K562 (cell line): ENCODE measurements at regions not wholly inside any gene's neighbourhood (a gene's known extent, or its start where the extent isn't known, plus 50 kb on each side); places are given as distances from the start of the nearest gene placed in this dataset.

Experiments
- ATAC-seq: fragments of 200-7000 bp; cut with Tn5 transposase; 3 replicates; pipeline ENCODE4 v1.9.1; 2020; ENCODE audit warnings: moderate library complexity
- BruUV-seq: library from RNA; stranded (reverse); fragments of 400-500 nt; replicated peaks from 2 replicates; lab custom pipeline; 2021; lab: Mats Ljungman, UMichigan
- CTCF ChIA-PET: fragments of 300-600 bp; formaldehyde crosslinking; extraction: SDS; loops from one replicate; lab custom pipeline; 2021; ENCODE audit warnings: low intra/inter-chr PET ratio; lab: Yijun Ruan, JAX
- POLR2A ChIA-PET: fragments of 300-600, 350-650 bp; sonication (Branson Sonifier 250); formaldehyde crosslinking; extraction: SDS; loops from one replicate; lab custom pipeline; 2021; ENCODE audit warnings: antibody characterized with exemption, inconsistent platforms; lab: Yijun Ruan, JAX
- DNase-seq, 4 experiments: peaks; one replicate each; pipeline versions ENCODE4 v3.0.0 to v3.0.0-alpha.2; 2011 to 2018; ENCODE audit warnings: low spot score in 3 of 4, mixed read lengths in 3 of 4; ENCODE audit errors: extremely low read depth in 1 of 4
- FAIRE-seq: peaks from 2 replicates; lab custom pipeline; 2011; peaks lifted over from hg19 to GRCh38; lab: Jason Lieb, UNC
- H2AFZ ChIP-seq: 2 replicates; pipeline ENCODE4 v1.6.0; 2011; ENCODE audit warnings: low read depth, low read length, control low read depth, inconsistent platforms
- H3K27ac ChIP-seq: fragments of 200-600 bp; 3 replicates; pipeline ENCODE4 v1.8.0; 2011; ENCODE audit warnings: low read depth, mild to moderate bottlenecking, control low read depth, inconsistent platforms, low read length, moderate library complexity, mixed read lengths; ENCODE audit errors: extremely low read depth
- H3K27me3 ChIP-seq, 2 experiments: fragments of 300-600 bp in 1 of 2; 2 replicates in 1 of 2; 3 replicates in 1 of 2; pipeline versions ENCODE4 v1.6.0 to v1.8.0; 2011; ENCODE audit warnings: inconsistent platforms in 2 of 2, low read length in 2 of 2, mild to moderate bottlenecking in 1 of 2, mixed read lengths in 1 of 2, moderate library complexity in 1 of 2; ENCODE audit not compliant: control insufficient read depth in 2 of 2, insufficient read depth in 2 of 2
- H3K36me3 ChIP-seq: fragments of 300-600 bp; 3 replicates; pipeline ENCODE4 v1.8.0; 2011; ENCODE audit warnings: mild to moderate bottlenecking, low read length, inconsistent platforms; ENCODE audit not compliant: control insufficient read depth, insufficient read depth
- H3K4me1 ChIP-seq, 2 experiments: fragments of 200-600 bp in 1 of 2; replicated peaks in 1 of 2; 2 replicates in 1 of 2; 3 replicates in 1 of 2; pipeline versions ENCODE4 v1.5.1 to v1.8.0; 2011; ENCODE audit warnings: inconsistent platforms in 2 of 2, low read length in 2 of 2, mild to moderate bottlenecking in 1 of 2, mixed read lengths in 1 of 2, moderate library complexity in 1 of 2; ENCODE audit not compliant: control insufficient read depth in 2 of 2, insufficient read depth in 2 of 2
- H3K4me2 ChIP-seq: 2 replicates; pipeline ENCODE4 v1.6.1; 2011; ENCODE audit warnings: low read length, control low read depth, inconsistent platforms, mixed read lengths; ENCODE audit not compliant: insufficient read depth
- H3K4me3 ChIP-seq: fragments of 200-600 bp; sonication (generic), shearing (Covaris generic); 2 replicates; pipeline ENCODE4 v1.5.1; 2016; ENCODE audit warnings: control low read depth, inconsistent platforms
- H3K79me2 ChIP-seq: fragments of 200-600 bp; 3 replicates; pipeline ENCODE4 v1.8.0; 2011; ENCODE audit warnings: low read length, inconsistent platforms; ENCODE audit not compliant: control insufficient read depth, insufficient read depth
- H3K9ac ChIP-seq, 2 experiments: 2 replicates each; pipeline versions ENCODE4 v1.6.0 to v1.6.1; 2011; ENCODE audit warnings: low read depth in 2 of 2, low read length in 2 of 2, control low read depth in 1 of 2, inconsistent platforms in 1 of 2, mild to moderate bottlenecking in 1 of 2, mixed read lengths in 1 of 2; ENCODE audit not compliant: insufficient read depth in 1 of 2
- H3K9me1 ChIP-seq: one replicate; pipeline ENCODE4 v1.6.0; 2011; ENCODE audit warnings: inconsistent platforms, mild to moderate bottlenecking, low read length, moderate library complexity; ENCODE audit not compliant: control insufficient read depth, insufficient read depth
- H3K9me3 ChIP-seq: replicated peaks from 2 replicates; pipeline ENCODE4 v1.5.1; 2011; ENCODE audit warnings: low read depth, low read length, inconsistent platforms; ENCODE audit not compliant: control insufficient read depth, insufficient read depth
- H4K20me1 ChIP-seq: replicated peaks from 2 replicates; pipeline ENCODE4 v1.6.1; 2011; ENCODE audit warnings: low read length, inconsistent platforms, mixed read lengths; ENCODE audit not compliant: control insufficient read depth, insufficient read depth
- CBX3 ChIP-seq, 2 experiments: IDR thresholded peaks; 1 replicate in 1 of 2; 2 replicates in 1 of 2; pipeline ENCODE4 v1.6.1; 2012; ENCODE audit warnings: inconsistent platforms in 2 of 2, low read length in 2 of 2, borderline replicate concordance in 1 of 2, control low read depth in 1 of 2
- NFIC ChIP-seq: fragments of 450-650 bp; IDR thresholded peaks from 2 replicates; pipeline ENCODE4 v1.6.1; 2017; ENCODE audit warnings: mild to moderate bottlenecking, inconsistent platforms
- PHF21A ChIP-seq: fragments of 450-650 bp; IDR thresholded peaks from 2 replicates; pipeline ENCODE4 v1.6.1; 2017; ENCODE audit warnings: low read depth, borderline replicate concordance
- WGBS: fragments of 100-300 bp; shearing (Covaris generic); methylation state at CpG from one replicate; pipeline ENCODE4 v1.1.6; 2016; ENCODE audit warnings: low coverage, mixed read lengths; ENCODE audit not compliant: insufficient coverage; ENCODE audit errors: missing lambda C conversion rate; 5-methylcytosine and 5-hydroxymethylcytosine counted together
- in situ Hi-C: fragments of 300-500 bp; cut with MboI; formaldehyde crosslinking; loops from 4 replicates; pipeline ENCODE4 v1.15.0; 2018; ENCODE audit warnings: inconsistent platforms, mixed read lengths
- intact Hi-C: fragments of 100-400 bp; cut with micrococcal nuclease; formaldehyde crosslinking; loops from 2 replicates; pipeline ENCODE4 v1.14.2; 2022

DNA sequence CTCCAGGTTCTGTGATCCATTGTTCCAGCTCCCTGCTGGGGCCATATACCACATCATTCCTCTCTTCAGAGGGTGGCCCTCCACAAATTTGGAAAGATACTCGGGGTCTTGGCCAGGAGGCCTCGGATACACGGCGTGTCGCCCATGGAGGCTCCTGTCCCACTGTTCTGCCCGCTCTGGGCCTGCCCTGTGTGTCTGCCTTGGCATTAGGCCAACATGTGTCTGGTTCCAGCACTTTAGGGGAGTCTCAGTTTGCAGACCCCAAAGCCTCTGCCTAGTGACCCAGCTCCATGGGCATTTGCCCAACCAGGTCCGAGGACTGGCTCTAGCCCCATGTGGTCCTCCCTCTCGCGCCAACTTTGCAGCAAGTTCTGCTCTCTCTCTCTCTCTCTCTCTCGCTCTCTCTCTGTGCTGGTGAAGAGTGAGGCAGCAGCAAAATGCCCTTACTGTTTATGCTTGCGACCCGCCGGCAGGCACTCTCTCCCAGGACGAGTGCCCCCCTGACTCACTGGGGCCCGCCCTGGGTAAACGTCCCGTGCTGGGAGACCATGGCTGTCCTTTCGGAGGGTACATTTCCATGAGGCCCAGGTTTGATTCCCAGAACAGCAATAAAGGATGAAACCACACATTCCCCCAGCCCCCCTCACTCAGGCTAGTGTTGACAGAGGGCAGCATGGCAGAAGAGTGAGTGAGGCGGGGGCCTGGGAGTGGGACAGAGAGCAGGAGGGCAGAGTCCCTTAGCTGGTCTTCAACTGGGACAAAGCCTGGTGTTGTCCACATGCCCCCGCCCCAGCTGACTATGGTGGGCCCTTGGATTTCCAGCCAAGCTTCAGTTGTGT lies 77.9 kb downstream of the ISG20 start:
- TF ChIP-seq NFIC (peak; percentile 78), PHF21A (no peak), CBX3 (IDR thresholded peaks at IDR 0.05; ENCODE audit: borderline replicate concordance in 1 of 2, low read length in 2 of 2) (no peak)
- POLR2A ChIA-PET, result no interaction called here
- no peaks in the 10 kb centered on the region for H3K9me3 ChIP-seq
- H3K9me1 ChIP-seq, result no peaks in the 10 kb centered on the region
- ATAC-seq, result no peak
- H3K27ac ChIP-seq, result no peak overlapping the region
- FAIRE-seq, result no peak
- intact Hi-C loops (no loop called here), in situ Hi-C loops (no loop called here)
- DNase-seq, result no peak
- H3K4me3 ChIP-seq, result no peak overlapping the region
- 4% methylated on average over 19 of the region's 20 CpGs for WGBS
- no peaks in the 10 kb centered on the region for H3K79me2 ChIP-seq
- no peak overlapping the region for H3K9ac ChIP-seq
- H3K4me1 ChIP-seq, result no peaks in the 10 kb centered on the region
- no TSS peak for BruUV-seq
- no peak overlapping the region for H3K4me2 ChIP-seq
- no peaks in the 10 kb centered on the region for H3K36me3 ChIP-seq
- peaks cover 35 to 80% of the 10 kb centered on the region in 2 experiments for H3K27me3 ChIP-seq
- no peaks in the 10 kb centered on the region for H4K20me1 ChIP-seq
- H2AFZ ChIP-seq, result no peak overlapping the region
- CTCF ChIA-PET, result no interaction called here

DNA sequence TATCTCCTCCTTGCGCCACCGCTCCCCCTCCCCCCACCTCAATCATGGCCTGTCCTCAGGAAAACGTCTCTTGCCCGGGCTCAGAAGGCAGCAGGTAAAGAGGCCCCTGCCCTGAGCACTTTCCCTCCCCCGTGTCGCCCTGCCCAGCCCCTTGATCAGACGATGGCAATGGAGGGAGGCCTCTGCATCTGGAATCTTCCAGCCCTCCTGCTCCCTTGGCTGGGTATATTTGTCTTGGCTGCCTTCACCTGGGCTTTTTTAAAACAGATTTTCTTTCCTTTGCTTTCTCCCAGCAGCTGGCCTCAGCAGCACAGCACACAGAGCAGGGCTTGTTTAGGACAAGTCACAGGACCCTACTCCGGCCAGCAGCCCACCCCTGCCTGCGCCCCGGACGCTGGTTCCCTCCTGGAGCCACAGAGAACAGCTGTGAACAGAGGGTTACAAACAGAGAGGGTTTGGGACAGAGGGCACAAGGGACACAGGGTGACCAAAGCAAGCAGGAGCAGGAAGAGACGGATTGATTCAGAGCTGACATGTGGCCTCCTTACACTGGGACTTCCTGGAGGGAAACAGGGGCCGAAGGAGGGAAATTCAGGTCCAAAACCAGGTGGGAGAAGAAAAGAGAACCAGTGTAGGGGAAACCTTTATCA lies 78.7 kb downstream of the ISG20 start:
- Histone ChIP-seq H3K36me3 (no peaks in the 10 kb centered on the region), H3K4me2 (no peak overlapping the region), H3K9me1 (no peaks in the 10 kb centered on the region), H3K4me3 (no peak overlapping the region), H3K9ac (no peak overlapping the region), H3K79me2 (no peaks in the 10 kb centered on the region), H3K27ac (no peak overlapping the region), H3K9me3 (no peaks in the 10 kb centered on the region), H3K4me1 (no peaks in the 10 kb centered on the region), H3K27me3 (peaks cover 33 to 78% of the 10 kb centered on the region in 2 experiments), H2AFZ (no peak overlapping the region), H4K20me1 (no peaks in the 10 kb centered on the region)
- ChIA-PET CTCF (no interaction called here), POLR2A (interaction anchor here (0.7 kb wide), 2 partner anchors 82 to 250 kb away, joined by 3 read pairs; partner anchors contain the start of gene MRPS11)
- no TSS peak for BruUV-seq
- FAIRE-seq (no peak), ATAC-seq (no peak), DNase-seq (no peak)
- in situ Hi-C loops (no loop called here), intact Hi-C loops (no loop called here)
- WGBS, result 0% methylated on average over 9 of the region's 13 CpGs
